ENCODE measurements at regions not wholly inside any gene's neighbourhood (a gene's known extent, or its start where the extent isn't known, plus 50 kb on each side); places are given as distances from the start of the nearest gene placed in this dataset.

DNA sequence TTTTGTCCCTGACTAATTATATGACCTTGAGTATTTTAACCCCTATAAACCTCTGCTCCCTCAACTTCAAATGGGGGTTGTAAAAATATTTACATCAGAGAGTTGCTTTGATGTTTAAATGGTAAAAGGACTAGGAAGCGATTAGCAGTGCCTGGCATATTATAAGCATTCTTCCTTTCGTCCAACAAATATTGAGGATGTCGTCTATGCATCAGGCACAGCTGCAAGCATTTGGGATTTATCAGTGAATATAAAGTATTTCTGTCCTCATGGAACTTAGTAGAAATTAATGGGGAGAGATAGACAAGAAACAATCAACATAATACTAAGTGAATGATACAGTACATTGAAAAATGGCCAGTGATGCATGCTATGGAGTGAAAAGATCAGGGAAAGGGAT, 115.5 kb upstream of the EDNRA start:
- DNase-seq = no peak
- 62 to 82% methylated on average over 3 of the region's 3 CpGs for WGBS, 2 donors
- Histone ChIP-seq H3K9me3 (no peaks in the 10 kb centered on the region), H3K27ac (no peak overlapping the region), H3K4me3 (no peak overlapping the region), H3K4me1 (peaks cover 0 to 29% (median 20%) of the 10 kb centered on the region in 4 donors), H3K36me3 (no peaks in the 10 kb centered on the region), H3K27me3 (no peaks in the 10 kb centered on the region)
- TF ChIP-seq POLR2AphosphoS5 (IDR thresholded peaks at IDR 0.05) = no peak
- TF ChIP-seq, protein P1, sequence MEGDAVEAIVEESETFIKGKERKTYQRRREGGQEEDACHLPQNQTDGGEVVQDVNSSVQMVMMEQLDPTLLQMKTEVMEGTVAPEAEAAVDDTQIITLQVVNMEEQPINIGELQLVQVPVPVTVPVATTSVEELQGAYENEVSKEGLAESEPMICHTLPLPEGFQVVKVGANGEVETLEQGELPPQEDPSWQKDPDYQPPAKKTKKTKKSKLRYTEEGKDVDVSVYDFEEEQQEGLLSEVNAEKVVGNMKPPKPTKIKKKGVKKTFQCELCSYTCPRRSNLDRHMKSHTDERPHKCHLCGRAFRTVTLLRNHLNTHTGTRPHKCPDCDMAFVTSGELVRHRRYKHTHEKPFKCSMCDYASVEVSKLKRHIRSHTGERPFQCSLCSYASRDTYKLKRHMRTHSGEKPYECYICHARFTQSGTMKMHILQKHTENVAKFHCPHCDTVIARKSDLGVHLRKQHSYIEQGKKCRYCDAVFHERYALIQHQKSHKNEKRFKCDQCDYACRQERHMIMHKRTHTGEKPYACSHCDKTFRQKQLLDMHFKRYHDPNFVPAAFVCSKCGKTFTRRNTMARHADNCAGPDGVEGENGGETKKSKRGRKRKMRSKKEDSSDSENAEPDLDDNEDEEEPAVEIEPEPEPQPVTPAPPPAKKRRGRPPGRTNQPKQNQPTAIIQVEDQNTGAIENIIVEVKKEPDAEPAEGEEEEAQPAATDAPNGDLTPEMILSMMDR (IDR thresholded peaks at IDR 0.05) = no peak
- no peak for TF ChIP-seq EP300 (IDR thresholded peaks at IDR 0.05)
- no peak for TF ChIP-seq POLR2A (IDR thresholded peaks at IDR 0.05)
- intact Hi-C loops (cut with DNase I) = no loop called here

GRCh38 chr4:147366164-147366563, 114.7 kb upstream of the EDNRA start:
- 78 to 96% methylated on average over 3 of the region's 3 CpGs for WGBS, 2 donors

DNA sequence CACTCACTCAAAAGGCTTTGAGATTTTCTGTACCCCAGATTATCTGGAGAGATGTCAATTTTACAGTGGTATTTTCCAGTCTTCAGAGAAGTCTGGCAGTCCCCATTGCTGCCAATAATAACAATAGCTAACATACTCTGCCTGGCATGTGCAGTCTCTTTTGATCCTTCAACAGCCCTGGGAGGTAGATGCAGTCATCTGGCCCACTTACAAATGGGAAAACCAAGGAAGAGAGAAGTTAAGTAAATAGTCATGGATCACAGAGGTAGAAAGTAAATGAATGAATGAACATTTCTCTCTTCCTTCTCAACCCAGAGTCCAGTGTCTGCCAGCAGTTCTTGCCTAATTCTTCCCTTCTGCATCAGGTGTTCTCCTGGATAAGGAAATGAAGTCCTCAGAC, 113.0 kb upstream of the EDNRA start:
- no peaks in the 10 kb centered on the region for H3K27me3 ChIP-seq

More at GRCh38 chr4:147366164-147366563, 114.7 kb upstream of the EDNRA start:
- TF ChIP-seq POLR2AphosphoS5 (IDR thresholded peaks at IDR 0.05) (no peak), EP300 (IDR thresholded peaks at IDR 0.05) (no peak), POLR2A (IDR thresholded peaks at IDR 0.05) (no peak)
- TF ChIP-seq, protein P1 (IDR thresholded peaks at IDR 0.05) = no peak
- intact Hi-C loops (cut with DNase I) = no loop called here
- H3K27ac ChIP-seq = no peak overlapping the region
- H3K36me3 ChIP-seq = no peaks in the 10 kb centered on the region
- H3K4me1 ChIP-seq = peaks cover 0 to 23% (median 19%) of the 10 kb centered on the region in 4 donors
- H3K4me3 ChIP-seq = no peak overlapping the region
- DNase-seq = no peak
- no peaks in the 10 kb centered on the region for H3K27me3 ChIP-seq
- no peaks in the 10 kb centered on the region for H3K9me3 ChIP-seq

GRCh38 chr4:147368948-147369347, 111.9 kb upstream of the EDNRA start:
- no peaks in the 10 kb centered on the region for H3K36me3 ChIP-seq
- no peaks in the 10 kb centered on the region for H3K9me3 ChIP-seq
- no peak for TF ChIP-seq POLR2A (IDR thresholded peaks at IDR 0.05)
- TF ChIP-seq POLR2AphosphoS5 (IDR thresholded peaks at IDR 0.05) = no peak
- TF ChIP-seq EP300 (IDR thresholded peaks at IDR 0.05) = no peak
- TF ChIP-seq, protein P1 (IDR thresholded peaks at IDR 0.05) = no peak
- DNase-seq = no peak
- H3K4me1 ChIP-seq = peaks cover 0 to 2% (median 0%) of the 10 kb centered on the region in 4 donors
- intact Hi-C loops (cut with DNase I) = no loop called here
- H3K27me3 ChIP-seq = no peaks in the 10 kb centered on the region
- no peak overlapping the region for H3K27ac ChIP-seq
- no peak overlapping the region for H3K4me3 ChIP-seq

More for the DNA sequence above, 113.0 kb upstream of the EDNRA start:
- DNase-seq = no peak
- TF ChIP-seq POLR2A (IDR thresholded peaks at IDR 0.05) (no peak), POLR2AphosphoS5 (IDR thresholded peaks at IDR 0.05) (no peak), EP300 (IDR thresholded peaks at IDR 0.05) (no peak)
- TF ChIP-seq, protein P1 (IDR thresholded peaks at IDR 0.05) = no peak
- Histone ChIP-seq H3K36me3 (no peaks in the 10 kb centered on the region), H3K27ac (no peak overlapping the region), H3K9me3 (no peaks in the 10 kb centered on the region), H3K4me1 (peaks cover 0 to 8% (median 4%) of the 10 kb centered on the region in 4 donors), H3K4me3 (no peak overlapping the region)
- intact Hi-C loops (cut with DNase I) = no loop called here

DNA sequence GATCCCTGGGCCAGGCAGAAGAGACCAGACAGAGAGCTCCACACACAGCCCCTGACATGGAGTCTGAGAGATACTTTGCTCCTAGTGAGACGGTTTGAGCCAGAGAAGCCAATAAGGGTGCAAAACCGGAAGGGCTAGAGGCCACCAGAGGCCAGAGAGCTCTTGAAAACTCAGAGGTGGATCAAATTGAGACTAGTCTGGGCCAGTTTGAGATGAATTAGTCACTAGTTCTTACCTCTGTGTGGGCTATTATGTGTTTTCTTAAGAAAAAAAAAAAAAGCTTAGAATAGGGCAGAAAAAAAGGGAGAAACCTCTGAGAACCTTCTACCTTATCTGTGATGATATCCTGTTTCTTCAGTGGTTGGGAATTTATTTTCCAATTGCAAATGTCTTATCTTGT, 110.4 kb upstream of the EDNRA start:
- no peak for DNase-seq
- Histone ChIP-seq H3K27me3 (no peaks in the 10 kb centered on the region), H3K9me3 (no peaks in the 10 kb centered on the region), H3K27ac (no peak overlapping the region), H3K4me3 (no peak overlapping the region), H3K36me3 (no peaks in the 10 kb centered on the region), H3K4me1 (peaks cover 0 to 2% (median 0%) of the 10 kb centered on the region in 4 donors)
- WGBS, 2 donors = 31 to 77% methylated on average over 2 of the region's 2 CpGs
- intact Hi-C loops (cut with DNase I) = no loop called here
- TF ChIP-seq EP300 (IDR thresholded peaks at IDR 0.05) = no peak
- no peak for TF ChIP-seq POLR2A (IDR thresholded peaks at IDR 0.05)
- TF ChIP-seq, protein P1 (IDR thresholded peaks at IDR 0.05) = no peak
- no peak for TF ChIP-seq POLR2AphosphoS5 (IDR thresholded peaks at IDR 0.05)
